NCI-H345 treated with DMSO at 0.1 percent for 48 hours (cell line): ENCODE measurements at regions not wholly inside any gene's neighbourhood (a gene's known extent, or its start where the extent isn't known, plus 50 kb on each side); places are given as distances from the start of the nearest gene placed in this dataset.
"Not testable (repeated sequence)": the region's sequence is repeated elsewhere in the genome, so short reads cannot be mapped to it uniquely, and the experiment has no call there.

Experiments
- DNase-seq: peaks from one replicate; lab custom pipeline; 2025; ENCODE audit not compliant: unreplicated experiment; lab: John Stamatoyannopoulos, UW

DNA sequence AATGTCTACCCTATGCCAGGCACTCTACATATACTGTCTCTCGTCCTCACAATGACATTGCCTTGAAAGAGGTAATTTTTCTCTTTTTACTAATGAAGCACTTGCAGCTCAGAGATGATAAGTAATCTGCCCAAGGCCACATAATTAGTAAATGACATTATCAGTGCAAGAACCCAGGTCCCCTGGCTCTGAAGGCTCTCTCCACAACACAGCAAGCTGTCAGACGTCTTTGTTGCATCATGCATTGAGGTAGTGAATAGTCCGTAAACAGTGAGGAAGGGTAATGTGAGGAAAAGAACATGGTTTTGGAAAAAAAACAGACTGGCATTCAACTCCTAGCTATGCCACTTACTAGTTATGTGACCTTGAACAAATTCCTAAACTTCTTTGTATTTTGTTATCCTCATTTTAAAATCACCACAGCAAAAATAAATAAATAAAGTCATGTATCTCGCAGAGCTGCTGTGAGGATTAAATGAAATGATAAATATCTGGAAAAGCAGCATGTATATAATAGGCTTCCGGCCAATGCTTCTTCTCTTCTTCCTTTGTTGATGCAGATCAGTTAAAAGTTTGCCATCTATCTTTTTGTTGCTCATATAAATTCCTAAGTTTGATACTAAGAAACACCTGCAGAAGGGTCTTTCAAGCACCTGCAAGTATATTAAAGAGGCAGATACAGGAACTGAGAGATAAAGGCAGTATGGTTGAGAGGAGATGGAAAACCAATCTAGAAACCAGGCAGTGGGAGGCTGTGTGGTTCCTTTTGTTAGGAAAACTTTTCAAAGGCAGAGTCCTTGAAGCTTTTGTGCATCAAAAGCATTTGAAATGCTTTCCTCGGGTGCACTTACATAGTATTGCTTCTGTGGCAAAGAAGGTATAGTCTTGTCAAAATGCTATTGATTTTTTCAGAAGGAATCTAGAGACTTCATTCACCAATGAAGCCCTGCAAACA lies 82.8 kb downstream of the BTG1 start:
- DNase-seq: no peak

- DNase-seq: no peak
Measured at GRCh38 chr12:92061061-92061460, 84.6 kb downstream of the BTG1 start.

GRCh38 chr12:92059960-92060359 lies 85.7 kb downstream of the BTG1 start:
- no peak for DNase-seq

DNA sequence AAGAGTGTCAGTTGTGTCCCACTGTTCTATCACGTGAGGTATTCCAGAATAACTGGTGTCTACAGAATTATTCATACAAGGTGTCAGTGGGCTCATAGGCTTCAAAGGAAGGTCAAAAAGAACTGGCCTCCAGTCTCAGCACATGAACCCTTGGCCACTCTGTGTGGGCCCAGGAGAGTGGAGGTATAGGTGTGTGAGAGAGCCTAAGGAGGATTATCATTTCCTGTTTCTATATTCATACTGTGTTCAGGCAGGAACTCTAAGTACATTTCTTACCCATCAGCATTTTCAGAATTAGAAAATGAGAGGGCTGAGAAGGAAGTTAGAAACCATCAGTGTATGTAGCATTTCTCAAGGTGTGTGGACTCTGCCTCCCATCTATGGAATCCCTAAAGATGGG lies 87.0 kb downstream of the BTG1 start:
- no peak for DNase-seq

DNA sequence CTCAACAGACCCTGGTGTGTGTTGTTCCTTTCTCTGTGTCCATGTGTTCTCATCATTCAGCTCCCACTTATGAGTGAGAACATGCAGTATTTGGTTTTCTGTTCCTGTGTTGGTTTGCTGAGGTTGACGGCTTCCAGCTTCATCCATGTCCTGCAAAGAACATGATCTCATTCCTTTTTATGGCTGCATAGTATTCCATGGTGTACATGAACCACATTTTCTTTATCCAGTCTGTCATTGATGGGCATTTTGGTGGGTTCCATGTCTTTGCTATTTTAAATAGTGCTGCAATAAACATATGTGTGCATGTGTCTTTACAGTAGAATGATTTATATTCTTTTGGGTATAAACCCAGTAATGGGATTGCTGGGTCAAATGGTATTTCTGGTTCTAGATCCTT lies 88.9 kb downstream of the BTG1 start:
- not testable (repeated sequence) for DNase-seq

DNA sequence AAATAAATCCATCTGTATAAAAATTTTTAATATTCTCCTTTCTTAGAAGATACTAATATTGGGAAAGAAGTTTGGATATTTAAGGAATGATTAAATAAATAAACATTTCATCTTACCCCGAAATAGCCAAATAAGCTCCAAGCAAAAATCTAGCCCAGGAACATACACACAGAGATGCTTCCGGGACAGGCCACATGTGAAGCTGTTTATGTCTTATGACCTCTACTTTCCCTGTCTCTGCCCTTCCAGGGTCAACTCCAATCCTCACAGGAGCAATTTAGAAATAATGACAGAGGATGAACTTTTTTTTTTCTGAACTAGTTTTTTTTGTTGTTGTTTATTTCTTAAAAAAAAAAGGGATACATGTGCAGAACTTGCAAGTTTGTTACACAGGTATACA lies 89.4 kb downstream of the BTG1 start:
- DNase-seq: no peak

DNA sequence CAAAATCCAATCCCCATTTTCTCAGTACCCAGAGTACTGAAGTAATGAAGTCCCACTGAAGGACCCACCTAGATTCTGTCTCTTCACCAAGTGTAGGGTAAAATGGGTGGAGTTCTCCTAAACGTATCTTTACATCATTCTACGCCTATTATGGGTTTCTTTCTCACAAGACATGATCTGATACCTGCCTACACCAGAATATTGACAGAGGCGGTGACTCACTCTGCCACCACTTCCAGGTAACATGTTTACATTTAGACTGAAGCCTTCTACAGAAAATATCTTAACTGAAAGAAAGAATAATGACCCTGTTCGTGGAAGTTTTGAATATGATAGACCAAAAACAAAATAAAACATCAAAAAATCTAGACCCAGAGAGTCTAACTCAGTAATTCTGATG lies 89.8 kb downstream of the BTG1 start:
- no peak for DNase-seq

GRCh38 chr12:92051441-92051840 lies 94.2 kb downstream of the BTG1 start:
- DNase-seq: no peak

- no peak for DNase-seq
Measured at GRCh38 chr12:92049403-92049802, 96.2 kb downstream of the BTG1 start.

GRCh38 chr12:92047393-92047826 lies 98.2 kb downstream of the BTG1 start:
- no peak for DNase-seq

DNA sequence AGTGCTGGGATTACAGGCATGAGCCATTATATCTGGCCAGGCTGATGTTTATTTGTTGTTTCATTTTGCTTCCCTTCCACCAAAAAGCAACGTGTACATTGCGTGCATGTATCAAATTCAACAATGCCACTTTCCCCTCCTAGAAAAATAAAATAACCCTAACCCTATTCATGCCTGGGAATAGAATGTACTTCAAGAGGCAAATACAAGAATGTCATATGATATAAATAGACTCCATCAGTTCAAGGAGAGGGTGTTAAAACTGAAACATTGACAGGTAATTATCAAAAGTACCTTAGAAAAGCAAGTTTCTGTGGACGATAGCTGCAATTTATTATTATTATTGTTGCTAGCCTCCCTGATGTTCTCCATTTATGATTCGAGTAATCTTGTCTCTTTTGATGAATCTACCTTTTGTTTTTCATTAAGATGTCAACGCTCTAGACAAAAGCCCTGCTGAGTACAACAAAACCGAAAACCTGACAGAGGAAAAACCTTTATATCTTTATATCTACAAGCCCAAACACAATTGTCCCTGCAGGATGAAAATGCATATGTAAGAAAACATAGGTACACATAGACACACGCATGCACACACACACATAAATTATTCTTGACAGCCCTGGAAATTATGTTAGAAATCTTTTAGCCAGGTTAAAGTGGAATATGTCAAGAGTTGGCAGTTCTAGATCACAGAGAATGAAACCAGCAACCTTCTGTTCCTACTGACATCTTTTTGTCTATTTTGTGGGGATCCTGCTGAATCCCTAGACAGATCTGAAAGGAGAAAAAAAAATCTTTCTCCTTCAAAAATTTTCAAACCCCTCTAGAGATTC lies 98.9 kb downstream of the BTG1 start:
- DNase-seq: no peak

DNA sequence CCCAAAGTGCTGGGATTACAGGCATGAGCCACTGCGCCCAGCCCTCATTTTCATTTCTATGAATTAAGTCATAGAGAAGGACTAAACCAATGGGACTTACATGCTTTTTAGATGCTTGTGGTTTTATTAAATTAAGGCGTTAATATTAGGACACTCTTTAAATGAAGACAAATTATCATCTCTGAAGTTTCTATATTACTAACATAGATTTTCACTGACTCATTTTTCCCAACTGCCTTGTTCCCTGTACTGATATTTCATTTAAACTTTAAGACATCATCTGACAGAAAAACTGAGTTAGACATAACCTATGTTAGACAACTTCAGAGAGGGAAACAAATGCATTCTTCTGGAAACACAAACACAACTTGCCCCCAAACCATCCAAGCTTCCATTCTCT lies 99.8 kb downstream of the BTG1 start:
- DNase-seq: no peak

DNA sequence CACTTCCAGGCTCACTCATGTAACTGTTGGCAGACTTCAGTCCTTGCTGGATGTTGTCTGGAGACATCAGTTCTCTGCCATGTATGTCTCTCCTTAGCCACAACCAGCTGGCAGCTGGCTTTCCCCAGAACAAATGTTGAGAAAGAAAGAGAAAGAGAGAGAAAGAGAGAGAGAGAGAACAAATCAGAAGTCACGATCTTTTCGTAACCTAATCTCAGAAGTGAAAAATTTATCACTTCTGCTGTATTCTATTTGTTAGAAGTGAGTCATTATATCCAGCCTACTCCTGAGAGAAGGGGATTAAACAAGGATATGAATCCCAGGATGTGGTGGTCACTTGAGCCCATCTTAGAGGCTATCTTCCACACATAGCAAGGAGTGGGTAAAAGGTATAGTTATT lies 101.2 kb downstream of the BTG1 start:
- DNase-seq: no peak

DNA sequence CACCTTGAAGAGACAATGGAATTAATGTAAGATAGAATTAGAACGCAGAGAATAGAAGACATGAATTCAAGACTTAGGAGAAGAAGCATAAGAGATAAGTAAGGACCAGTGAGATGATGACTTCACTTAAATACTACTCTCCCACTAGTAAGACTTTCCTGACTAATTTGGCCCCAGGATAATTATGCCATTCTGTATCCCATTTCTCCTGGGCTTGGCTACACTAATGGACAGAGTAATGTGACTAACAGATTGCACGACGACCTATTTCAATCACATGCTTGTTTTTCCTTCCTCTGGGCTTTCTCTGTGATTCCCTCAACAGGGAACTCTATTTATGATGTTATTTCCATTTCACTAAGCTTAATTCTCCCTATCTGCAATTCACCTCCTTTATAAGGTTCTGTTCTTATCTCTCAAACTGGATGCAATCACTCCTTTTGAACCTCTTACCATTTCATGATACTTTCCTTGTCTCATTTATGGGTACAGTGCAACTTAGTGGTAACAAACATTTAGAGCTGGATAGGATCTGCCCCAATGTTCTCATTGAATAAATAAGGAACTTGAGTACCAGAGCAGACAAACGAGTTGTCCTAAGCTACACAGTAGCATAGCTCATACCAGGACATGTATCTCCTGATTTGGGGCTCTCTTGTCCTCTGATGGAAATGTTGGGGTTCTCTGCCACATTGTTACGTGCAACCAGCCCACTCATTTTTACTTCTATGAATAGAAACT lies 102.7 kb downstream of the BTG1 start:
- no peak for DNase-seq

DNA sequence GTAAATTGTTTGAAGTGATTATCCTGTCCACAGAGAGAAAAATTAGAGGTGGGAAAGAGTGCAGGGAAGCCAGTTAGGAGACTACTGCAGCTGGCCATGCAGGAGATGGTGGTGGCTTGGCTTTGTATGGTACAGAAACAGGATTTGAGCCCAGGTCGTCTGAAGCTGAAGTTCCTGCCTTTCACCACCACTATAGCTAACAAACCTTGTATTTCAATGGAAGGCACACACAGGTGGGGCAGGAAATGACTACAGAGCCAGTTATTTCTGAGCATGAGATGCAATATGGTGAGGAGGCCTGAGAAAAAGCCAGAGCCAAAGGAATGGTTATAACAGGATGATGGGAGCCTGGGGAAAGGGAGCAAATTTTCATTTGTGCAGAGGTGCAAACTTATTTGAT lies 103.9 kb downstream of the BTG1 start:
- DNase-seq: no peak

DNA sequence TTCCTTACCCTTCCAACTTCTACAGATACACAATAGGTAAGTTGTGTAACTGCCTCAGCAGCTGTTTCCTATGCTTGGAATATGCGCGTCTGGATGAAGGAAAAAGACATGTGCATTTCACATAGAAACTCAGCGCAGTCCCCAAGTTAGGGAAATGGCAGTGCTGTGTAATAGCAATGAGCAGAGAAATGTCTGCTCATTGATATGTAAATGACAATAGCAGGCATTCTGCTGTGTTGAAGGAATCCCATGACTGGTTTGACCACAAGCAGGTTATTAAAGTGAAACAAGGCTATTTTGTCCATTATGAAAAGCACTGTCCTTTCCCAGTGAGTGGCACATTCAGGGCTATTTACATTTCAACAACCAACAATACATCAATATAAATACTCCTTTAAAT lies 106.6 kb downstream of the BTG1 start:
- no peak for DNase-seq

GRCh38 chr12:92038476-92038875 lies 107.2 kb downstream of the BTG1 start:
- no peak for DNase-seq

DNA sequence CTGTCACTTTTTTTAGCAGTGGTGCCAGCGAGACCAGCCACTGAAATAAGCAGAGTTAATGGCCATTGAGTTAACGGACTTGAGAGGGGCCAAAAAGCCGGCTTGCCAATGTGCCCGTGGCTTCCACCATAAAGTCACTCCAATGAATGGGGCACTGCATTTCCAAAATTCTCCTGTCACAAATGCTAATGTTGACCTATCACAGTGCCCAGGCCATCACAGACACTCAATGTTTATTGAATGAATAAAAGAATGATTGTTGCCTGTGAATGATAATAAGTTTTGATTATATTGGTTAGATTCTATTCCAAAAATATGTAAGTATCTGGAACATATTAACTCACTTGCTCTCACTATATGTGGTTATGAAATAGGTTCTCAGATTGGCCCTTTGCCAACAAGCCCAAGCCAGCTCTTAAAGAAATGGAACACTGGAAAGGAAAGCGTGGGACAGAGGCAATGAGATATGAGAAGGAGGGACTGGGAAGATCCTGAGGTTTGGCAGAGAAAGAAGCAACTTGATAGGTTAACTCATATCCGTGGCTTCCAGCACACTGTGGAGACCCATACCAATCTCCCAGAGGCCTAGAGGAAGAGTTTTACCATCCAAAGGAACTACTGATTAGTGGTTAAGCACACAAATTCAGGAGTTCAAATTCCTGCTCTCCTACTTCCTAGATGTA lies 108.7 kb downstream of the BTG1 start:
- DNase-seq: no peak

DNA sequence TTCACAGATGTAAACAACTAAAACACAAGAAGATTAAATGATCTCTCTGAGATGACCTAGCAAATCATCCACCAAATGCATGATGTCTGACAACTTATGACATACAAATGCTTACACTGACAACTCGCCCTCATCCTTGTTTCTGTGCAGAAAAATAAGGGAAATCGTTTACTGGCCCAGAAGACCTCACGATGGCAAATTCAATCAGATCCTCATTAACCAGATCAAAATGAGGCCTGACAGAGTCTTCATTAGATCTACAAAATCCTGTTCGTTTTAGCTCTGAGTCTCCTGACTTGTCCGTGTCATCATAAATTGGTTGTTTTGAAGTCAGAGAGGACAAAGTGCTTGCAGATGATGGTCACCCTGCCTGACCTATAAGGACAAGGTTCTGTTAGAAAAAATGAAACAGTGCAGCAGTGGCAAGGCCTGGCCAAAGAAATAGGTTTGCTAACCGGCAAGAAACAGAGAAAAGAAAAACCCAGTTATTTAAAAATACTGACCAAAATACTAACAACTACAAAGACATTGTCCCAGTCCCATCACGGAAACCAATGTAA lies 109.5 kb downstream of the BTG1 start:
- DNase-seq: no peak

- no peak for DNase-seq
Measured at GRCh38 chr12:92035477-92035876, 110.2 kb downstream of the BTG1 start.
